ENCODE measurements at regions not wholly inside any gene's neighbourhood (a gene's known extent, or its start where the extent isn't known, plus 50 kb on each side); places are given as distances from the start of the nearest gene placed in this dataset.

DNA sequence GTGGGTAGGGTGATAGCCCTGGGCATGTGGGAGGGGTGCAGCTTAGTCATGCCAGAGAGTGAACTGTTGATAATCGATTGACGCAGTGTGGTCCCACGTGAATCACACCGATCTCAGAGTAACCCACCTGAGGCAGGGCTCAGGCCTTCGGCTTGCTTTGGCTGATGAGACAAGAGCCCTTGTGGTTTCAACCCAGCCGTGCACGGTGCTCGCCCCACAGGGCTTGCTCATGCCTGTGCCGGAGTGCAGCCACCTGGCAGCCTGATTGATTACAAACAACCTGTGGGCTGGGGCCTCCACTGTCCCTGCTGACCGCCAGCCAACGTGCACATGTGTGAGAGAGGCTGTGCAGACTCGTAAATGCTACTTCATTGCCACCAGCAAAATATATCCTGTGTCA is 144.9 kb upstream of the ADARB2 start:
- Histone ChIP-seq H3K36me3 (ENCODE audit: control insufficient read depth in 5 of 5, insufficient read depth in 5 of 5, low read length in 5 of 5) (no peaks in the 10 kb centered on the region), H3K4me3 (ENCODE audit: low read depth in 1 of 5, low read length in 5 of 5) (no peak overlapping the region), H3K9me3 (ENCODE audit: control insufficient read depth in 5 of 5, low read length in 5 of 5) (peaks cover 0 to 2% (median 0%) of the 10 kb centered on the region in 5 donors), H3K27me3 (ENCODE audit: control insufficient read depth in 5 of 5, insufficient read depth in 4 of 5, low read length in 5 of 5) (peaks cover 0 to 3% (median 0%) of the 10 kb centered on the region in 5 donors), H3K27ac (ENCODE audit: low read depth, low read length) (no peak overlapping the region), H3K4me1 (ENCODE audit: control insufficient read depth in 5 of 5, insufficient read depth in 5 of 5, low read length in 5 of 5) (no peaks in the 10 kb centered on the region), H3K9ac (ENCODE audit: low read length in 5 of 5) (no peak overlapping the region)

DNA sequence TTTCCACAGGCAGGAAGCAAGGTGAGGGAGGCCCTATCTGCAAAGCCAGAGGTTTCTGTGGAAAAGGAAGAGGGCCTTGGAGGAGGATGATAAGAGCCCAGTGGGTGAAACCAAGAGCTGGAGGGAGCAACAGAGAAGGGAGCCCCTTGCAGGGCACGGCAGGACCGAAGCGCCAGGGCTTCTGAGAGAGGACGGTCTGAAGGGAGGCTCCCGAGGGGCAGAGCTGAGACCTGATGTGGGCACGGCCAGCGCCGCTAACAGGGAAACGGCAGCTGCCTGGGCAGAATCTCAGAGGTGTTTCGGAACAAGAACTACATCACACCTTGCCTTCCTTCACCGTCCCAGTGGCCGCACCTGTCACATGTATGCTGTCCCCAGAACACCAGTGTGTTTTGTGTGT is 144.3 kb upstream of the ADARB2 start:
- H3K4me1 ChIP-seq (ENCODE audit: control insufficient read depth in 5 of 5, insufficient read depth in 5 of 5, low read length in 5 of 5), result no peaks in the 10 kb centered on the region
- peaks cover 0 to 3% (median 0%) of the 10 kb centered on the region in 5 donors for H3K27me3 ChIP-seq (ENCODE audit: control insufficient read depth in 5 of 5, insufficient read depth in 4 of 5, low read length in 5 of 5)
- H3K36me3 ChIP-seq (ENCODE audit: control insufficient read depth in 5 of 5, insufficient read depth in 5 of 5, low read length in 5 of 5), result no peaks in the 10 kb centered on the region
- no peak overlapping the region for H3K9ac ChIP-seq (ENCODE audit: low read length in 5 of 5)
- H3K27ac ChIP-seq (ENCODE audit: low read depth, low read length), result no peak overlapping the region
- peaks cover 0 to 2% (median 0%) of the 10 kb centered on the region in 5 donors for H3K9me3 ChIP-seq (ENCODE audit: control insufficient read depth in 5 of 5, low read length in 5 of 5)
- H3K4me3 ChIP-seq (ENCODE audit: low read depth in 1 of 5, low read length in 5 of 5), result no peak overlapping the region

DNA sequence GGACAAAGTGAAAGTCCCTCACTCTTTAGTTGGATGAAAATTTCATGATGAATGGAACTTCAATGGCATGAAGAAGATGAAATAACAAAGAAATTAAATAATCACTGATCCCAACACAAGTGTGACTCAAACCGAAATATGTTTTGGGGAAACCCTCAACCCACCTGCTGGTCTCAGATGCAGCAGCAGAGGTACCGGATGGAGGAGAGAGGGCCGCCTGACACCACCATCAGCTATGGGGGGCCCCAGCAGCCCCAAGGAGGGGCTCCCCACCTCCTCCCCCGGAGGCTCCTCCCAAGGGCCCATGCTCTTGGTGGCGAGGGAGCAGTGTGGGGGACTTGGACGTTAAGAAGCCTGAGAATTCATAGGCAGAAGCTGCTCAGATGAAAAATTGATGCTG is 137.2 kb upstream of the ADARB2 start:
- Histone ChIP-seq H3K9ac (ENCODE audit: low read length in 5 of 5) (no peak overlapping the region), H3K4me1 (ENCODE audit: control insufficient read depth in 5 of 5, insufficient read depth in 5 of 5, low read length in 5 of 5) (no peaks in the 10 kb centered on the region), H3K9me3 (ENCODE audit: control insufficient read depth in 5 of 5, low read length in 5 of 5) (peaks cover 0 to 8% (median 0%) of the 10 kb centered on the region in 5 donors), H3K27me3 (ENCODE audit: control insufficient read depth in 5 of 5, insufficient read depth in 4 of 5, low read length in 5 of 5) (peaks cover 0 to 8% (median 0%) of the 10 kb centered on the region in 5 donors), H3K4me3 (ENCODE audit: low read depth in 1 of 5, low read length in 5 of 5) (no peak overlapping the region), H3K36me3 (ENCODE audit: control insufficient read depth in 5 of 5, insufficient read depth in 5 of 5, low read length in 5 of 5) (no peaks in the 10 kb centered on the region), H3K27ac (ENCODE audit: low read depth, low read length) (no peak overlapping the region)

DNA sequence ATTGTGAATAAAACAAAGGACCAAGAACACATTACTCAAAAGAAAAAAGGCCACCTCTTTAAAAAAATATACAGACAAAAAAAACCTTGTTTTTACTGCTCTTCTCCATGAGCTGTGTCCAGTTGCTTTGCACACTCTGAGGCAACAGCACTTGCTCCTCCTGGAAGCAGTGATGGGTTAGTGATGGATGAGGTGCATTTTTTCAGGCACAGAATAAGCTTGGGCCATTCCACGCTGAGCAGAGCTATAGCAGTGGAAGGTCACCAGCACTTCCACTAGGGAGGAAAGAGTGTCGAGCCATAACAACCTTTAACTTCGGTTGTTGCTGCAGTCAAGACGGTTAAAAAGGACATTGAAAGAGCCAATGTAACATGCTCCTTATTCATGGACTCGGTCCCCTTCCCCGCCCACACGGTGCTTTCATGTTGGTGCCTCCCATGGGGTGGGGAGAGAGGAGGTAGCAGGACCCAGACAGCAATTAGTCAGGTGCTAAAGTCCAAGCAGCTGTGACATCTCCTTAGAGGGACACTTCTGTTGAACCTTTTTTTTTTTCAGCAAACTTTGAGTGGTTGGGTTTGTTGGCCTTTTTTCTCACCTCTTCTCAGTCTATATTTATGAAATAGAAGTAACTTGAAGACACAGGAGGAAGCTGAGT is 136.5 kb upstream of the ADARB2 start:
- H3K4me1 ChIP-seq (ENCODE audit: control insufficient read depth in 5 of 5, insufficient read depth in 5 of 5, low read length in 5 of 5), result no peaks in the 10 kb centered on the region
- H3K4me3 ChIP-seq (ENCODE audit: low read depth in 1 of 5, low read length in 5 of 5), result no peak overlapping the region
- H3K27ac ChIP-seq (ENCODE audit: low read depth, low read length), result no peak overlapping the region
- H3K9ac ChIP-seq (ENCODE audit: low read length in 5 of 5), result no peak overlapping the region
- peaks cover 0 to 8% (median 0%) of the 10 kb centered on the region in 5 donors for H3K9me3 ChIP-seq (ENCODE audit: control insufficient read depth in 5 of 5, low read length in 5 of 5)
- H3K36me3 ChIP-seq (ENCODE audit: control insufficient read depth in 5 of 5, insufficient read depth in 5 of 5, low read length in 5 of 5), result no peaks in the 10 kb centered on the region
- H3K27me3 ChIP-seq (ENCODE audit: control insufficient read depth in 5 of 5, insufficient read depth in 4 of 5, low read length in 5 of 5), result peaks cover 0 to 8% (median 0%) of the 10 kb centered on the region in 5 donors

DNA sequence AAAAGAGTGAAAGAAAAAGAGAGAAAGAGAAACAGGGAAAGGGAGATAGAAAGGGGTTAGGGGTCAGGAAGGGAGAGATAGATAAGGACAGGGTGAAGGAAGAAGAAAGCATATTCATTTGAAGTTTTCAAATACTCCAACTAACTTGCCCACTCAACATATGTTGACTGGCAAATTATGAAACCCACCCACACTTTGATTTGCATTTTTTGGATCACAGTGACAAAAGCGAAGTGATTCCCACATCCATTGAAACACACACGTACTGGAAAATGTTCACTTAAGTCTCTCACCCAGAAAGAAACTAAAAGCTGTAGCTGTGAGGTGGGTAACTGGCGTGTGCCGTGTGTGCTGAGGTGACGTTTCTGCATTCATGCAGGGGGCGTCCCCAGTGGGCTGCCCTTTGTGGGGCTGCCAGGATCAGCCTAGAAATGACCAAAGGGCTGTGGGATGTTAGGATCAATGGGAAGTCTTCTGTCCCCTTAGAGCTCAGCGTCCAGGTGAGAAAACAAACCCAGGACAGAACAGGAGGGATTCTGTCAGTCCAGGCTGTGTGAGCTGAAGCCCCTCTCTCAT is 134.9 kb upstream of the ADARB2 start:
- H3K36me3 ChIP-seq (ENCODE audit: control insufficient read depth in 5 of 5, insufficient read depth in 5 of 5, low read length in 5 of 5), result no peaks in the 10 kb centered on the region

DNA sequence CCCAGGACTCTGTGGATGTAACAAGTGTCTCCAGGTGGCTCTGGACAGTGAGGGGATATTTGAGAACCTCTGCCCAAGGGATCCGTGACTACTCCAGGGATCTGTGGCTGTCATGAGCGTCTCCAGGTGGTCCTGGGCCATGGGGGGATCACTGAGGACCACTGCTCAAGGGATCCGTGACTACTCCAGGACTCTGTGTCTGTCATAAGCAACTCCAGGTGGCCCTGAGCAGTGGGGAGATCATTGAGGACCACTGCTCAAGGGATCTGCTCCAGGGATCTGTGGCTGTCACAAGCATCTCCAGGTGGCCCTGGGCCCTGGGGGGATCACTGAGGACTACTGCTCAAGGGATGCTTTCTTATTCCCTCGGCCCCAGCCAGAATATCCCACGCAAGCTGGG is 133.2 kb upstream of the ADARB2 start:
- no peak overlapping the region for H3K27ac ChIP-seq (ENCODE audit: low read depth, low read length)
- H3K36me3 ChIP-seq (ENCODE audit: control insufficient read depth in 5 of 5, insufficient read depth in 5 of 5, low read length in 5 of 5), result no peaks in the 10 kb centered on the region
- H3K4me3 ChIP-seq (ENCODE audit: low read depth in 1 of 5, low read length in 5 of 5), result no peak overlapping the region
- no peak overlapping the region for H3K9ac ChIP-seq (ENCODE audit: low read length in 5 of 5)
- H3K4me1 ChIP-seq (ENCODE audit: control insufficient read depth in 5 of 5, insufficient read depth in 5 of 5, low read length in 5 of 5), result no peaks in the 10 kb centered on the region
- peaks cover 0 to 5% (median 0%) of the 10 kb centered on the region in 5 donors for H3K9me3 ChIP-seq (ENCODE audit: control insufficient read depth in 5 of 5, low read length in 5 of 5)
- H3K27me3 ChIP-seq (ENCODE audit: control insufficient read depth in 5 of 5, insufficient read depth in 4 of 5, low read length in 5 of 5), result peaks cover 0 to 8% (median 0%) of the 10 kb centered on the region in 5 donors

More for the DNA sequence above, 134.9 kb upstream of the ADARB2 start:
- peaks cover 0 to 7% (median 0%) of the 10 kb centered on the region in 5 donors for H3K9me3 ChIP-seq (ENCODE audit: control insufficient read depth in 5 of 5, low read length in 5 of 5)
- H3K27ac ChIP-seq (ENCODE audit: low read depth, low read length), result no peak overlapping the region
- H3K9ac ChIP-seq (ENCODE audit: low read length in 5 of 5), result no peak overlapping the region
- peaks cover 0 to 8% (median 0%) of the 10 kb centered on the region in 5 donors for H3K27me3 ChIP-seq (ENCODE audit: control insufficient read depth in 5 of 5, insufficient read depth in 4 of 5, low read length in 5 of 5)
- no peaks in the 10 kb centered on the region for H3K4me1 ChIP-seq (ENCODE audit: control insufficient read depth in 5 of 5, insufficient read depth in 5 of 5, low read length in 5 of 5)
- H3K4me3 ChIP-seq (ENCODE audit: low read depth in 1 of 5, low read length in 5 of 5), result no peak overlapping the region

DNA sequence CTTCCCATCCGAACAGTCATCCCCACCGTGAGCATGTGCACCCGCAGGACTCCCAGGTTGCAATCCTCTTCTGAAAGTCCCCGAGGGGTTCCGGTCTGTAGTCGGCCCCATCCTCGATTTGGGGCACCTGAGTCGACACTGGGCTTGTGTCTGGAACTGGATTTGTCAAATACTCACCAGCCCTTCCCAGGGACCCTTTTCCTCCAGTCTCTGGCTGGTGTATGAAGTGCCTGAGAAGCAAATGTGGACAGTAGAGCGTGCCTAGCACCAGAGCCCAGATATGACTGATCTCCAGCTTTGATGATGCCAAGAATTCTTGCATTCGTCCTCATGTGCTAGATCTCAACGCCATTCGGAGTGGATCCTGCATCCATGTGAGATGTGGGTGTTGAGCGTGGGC is 132.5 kb upstream of the ADARB2 start:
- H3K9ac ChIP-seq (ENCODE audit: low read length in 5 of 5), result no peak overlapping the region
- H3K27ac ChIP-seq (ENCODE audit: low read depth, low read length), result no peak overlapping the region
- H3K27me3 ChIP-seq (ENCODE audit: control insufficient read depth in 5 of 5, insufficient read depth in 4 of 5, low read length in 5 of 5), result peaks cover 0 to 8% (median 0%) of the 10 kb centered on the region in 5 donors
- H3K36me3 ChIP-seq (ENCODE audit: control insufficient read depth in 5 of 5, insufficient read depth in 5 of 5, low read length in 5 of 5), result no peaks in the 10 kb centered on the region
- peaks cover 0 to under 1% (median 0%) of the 10 kb centered on the region in 5 donors for H3K9me3 ChIP-seq (ENCODE audit: control insufficient read depth in 5 of 5, low read length in 5 of 5)
- no peaks in the 10 kb centered on the region for H3K4me1 ChIP-seq (ENCODE audit: control insufficient read depth in 5 of 5, insufficient read depth in 5 of 5, low read length in 5 of 5)
- no peak overlapping the region for H3K4me3 ChIP-seq (ENCODE audit: low read depth in 1 of 5, low read length in 5 of 5)

DNA sequence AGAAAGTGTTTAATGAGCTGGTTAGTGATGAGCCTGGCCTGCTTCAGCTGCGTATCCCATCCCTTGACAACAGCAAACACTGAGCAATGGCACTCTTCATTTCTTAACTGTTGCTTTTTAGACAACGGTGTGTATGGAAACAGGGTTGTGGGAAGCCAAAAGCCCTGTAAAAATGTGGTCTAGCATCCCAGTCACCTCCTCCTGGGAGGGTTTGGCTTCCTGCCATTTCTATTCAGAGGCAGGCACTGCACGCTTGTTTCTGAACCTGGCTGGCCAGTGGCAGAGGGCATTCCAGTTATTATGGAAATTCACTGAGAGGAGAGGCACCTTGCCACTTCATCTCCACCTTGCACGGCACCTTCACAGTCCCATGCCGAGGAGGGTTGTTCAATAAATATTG is 123.0 kb upstream of the ADARB2 start:
- Histone ChIP-seq H3K4me3 (ENCODE audit: low read depth in 1 of 5, low read length in 5 of 5) (no peak overlapping the region), H3K36me3 (ENCODE audit: control insufficient read depth in 5 of 5, insufficient read depth in 5 of 5, low read length in 5 of 5) (no peaks in the 10 kb centered on the region), H3K9ac (ENCODE audit: low read length in 5 of 5) (no peak overlapping the region), H3K27ac (ENCODE audit: low read depth, low read length) (no peak overlapping the region), H3K27me3 (ENCODE audit: control insufficient read depth in 5 of 5, insufficient read depth in 4 of 5, low read length in 5 of 5) (peaks cover 0 to 4% (median 0%) of the 10 kb centered on the region in 5 donors), H3K4me1 (ENCODE audit: control insufficient read depth in 5 of 5, insufficient read depth in 5 of 5, low read length in 5 of 5) (no peaks in the 10 kb centered on the region), H3K9me3 (ENCODE audit: control insufficient read depth in 5 of 5, low read length in 5 of 5) (peaks cover 0 to 5% (median 4%) of the 10 kb centered on the region in 5 donors)

DNA sequence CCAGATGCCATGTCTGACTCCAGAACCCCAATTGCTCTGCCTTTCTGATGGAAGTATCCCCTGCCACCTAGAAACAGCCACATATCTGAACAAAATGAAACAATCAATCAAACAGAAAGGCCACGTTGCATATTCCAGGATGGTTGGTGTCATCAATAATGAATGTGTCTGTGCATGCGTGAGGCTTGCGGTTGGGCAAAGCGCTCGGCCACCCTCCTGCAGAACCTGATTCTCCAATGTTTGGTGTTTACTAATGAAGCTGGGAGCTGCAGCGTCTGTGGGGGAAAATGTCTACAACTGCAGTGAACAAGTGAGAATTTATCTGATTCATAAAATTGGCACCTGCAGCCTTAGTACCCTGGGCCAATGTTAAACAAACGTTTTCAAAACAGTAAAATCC is 121.2 kb upstream of the ADARB2 start:
- no peak overlapping the region for H3K9ac ChIP-seq (ENCODE audit: low read length in 5 of 5)
- H3K4me3 ChIP-seq (ENCODE audit: low read depth in 1 of 5, low read length in 5 of 5), result no peak overlapping the region
- no peaks in the 10 kb centered on the region for H3K4me1 ChIP-seq (ENCODE audit: control insufficient read depth in 5 of 5, insufficient read depth in 5 of 5, low read length in 5 of 5)
- no peaks in the 10 kb centered on the region for H3K9me3 ChIP-seq (ENCODE audit: control insufficient read depth in 5 of 5, low read length in 5 of 5)
- peaks cover 0 to 4% (median 0%) of the 10 kb centered on the region in 5 donors for H3K27me3 ChIP-seq (ENCODE audit: control insufficient read depth in 5 of 5, insufficient read depth in 4 of 5, low read length in 5 of 5)
- no peak overlapping the region for H3K27ac ChIP-seq (ENCODE audit: low read depth, low read length)
- no peaks in the 10 kb centered on the region for H3K36me3 ChIP-seq (ENCODE audit: control insufficient read depth in 5 of 5, insufficient read depth in 5 of 5, low read length in 5 of 5)

DNA sequence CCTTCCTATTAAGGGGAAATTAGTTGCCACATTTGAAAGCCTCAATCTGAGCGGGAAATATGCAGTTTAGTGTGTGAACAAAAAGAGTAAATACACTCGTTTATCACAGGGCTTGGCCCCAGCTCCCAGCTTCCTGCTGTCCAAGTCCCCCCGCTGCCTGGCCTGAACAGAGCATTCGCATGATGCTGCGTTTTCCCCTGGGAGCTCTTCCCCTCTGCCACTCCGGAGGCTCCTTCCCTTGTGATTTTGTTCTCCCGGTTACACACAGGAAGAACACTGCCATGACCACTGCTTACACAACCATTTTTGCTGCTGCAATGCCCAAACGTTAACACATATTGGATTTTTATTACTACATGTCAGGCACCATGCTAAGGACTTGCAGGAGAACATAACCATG is 120.7 kb upstream of the ADARB2 start:
- Histone ChIP-seq H3K27ac (ENCODE audit: low read depth, low read length) (no peak overlapping the region), H3K4me3 (ENCODE audit: low read depth in 1 of 5, low read length in 5 of 5) (no peak overlapping the region)

More for the DNA sequence above, 120.7 kb upstream of the ADARB2 start:
- Histone ChIP-seq H3K27me3 (ENCODE audit: control insufficient read depth in 5 of 5, insufficient read depth in 4 of 5, low read length in 5 of 5) (peaks cover 0 to 4% (median 0%) of the 10 kb centered on the region in 5 donors), H3K4me1 (ENCODE audit: control insufficient read depth in 5 of 5, insufficient read depth in 5 of 5, low read length in 5 of 5) (no peaks in the 10 kb centered on the region), H3K9ac (ENCODE audit: low read length in 5 of 5) (no peak overlapping the region), H3K36me3 (ENCODE audit: control insufficient read depth in 5 of 5, insufficient read depth in 5 of 5, low read length in 5 of 5) (no peaks in the 10 kb centered on the region), H3K9me3 (ENCODE audit: control insufficient read depth in 5 of 5, low read length in 5 of 5) (no peaks in the 10 kb centered on the region)

All from subcutaneous abdominal adipose tissue (tissue), 5 donors.